Kidney epithelial cell (primary cell): ENCODE measurements at regions not wholly inside any gene's neighbourhood (a gene's known extent, or its start where the extent isn't known, plus 50 kb on each side); places are given as distances from the start of the nearest gene placed in this dataset.
"Not testable (repeated sequence)": the region's sequence is repeated elsewhere in the genome, so short reads cannot be mapped to it uniquely, and the experiment has no call there.

ENCODE experiments used
- DNase-seq: peaks from one replicate; pipeline ENCODE4 v3.0.0-alpha.2; 2010; ENCODE audit warnings: low read depth
- H3K27me3 ChIP-seq: 2 replicates; pipeline ENCODE4 v1.6.0; 2011; ENCODE audit warnings: low read length; ENCODE audit not compliant: control insufficient read depth, insufficient read depth
- H3K36me3 ChIP-seq: 2 replicates; pipeline ENCODE4 v1.5.1; 2011; ENCODE audit warnings: low read length; ENCODE audit not compliant: control insufficient read depth, insufficient read depth
- H3K4me3 ChIP-seq: 2 replicates; pipeline ENCODE4 v1.5.1; 2011; ENCODE audit warnings: low read depth, mild to moderate bottlenecking, control low read depth, low read length
- TF ChIP-seq, protein P1 (sequence below): IDR thresholded peaks from 2 replicates; pipeline ENCODE4 v1.5.1; 2011; ENCODE audit warnings: mild to moderate bottlenecking, moderate library complexity, low read length, control low read depth, inconsistent platforms; ENCODE audit not compliant: insufficient read depth, poor library complexity, severe bottlenecking

GRCh38 chr10:23493711-23494110, 54.8 kb downstream of the OTUD1 start:
- TF ChIP-seq, protein P1, sequence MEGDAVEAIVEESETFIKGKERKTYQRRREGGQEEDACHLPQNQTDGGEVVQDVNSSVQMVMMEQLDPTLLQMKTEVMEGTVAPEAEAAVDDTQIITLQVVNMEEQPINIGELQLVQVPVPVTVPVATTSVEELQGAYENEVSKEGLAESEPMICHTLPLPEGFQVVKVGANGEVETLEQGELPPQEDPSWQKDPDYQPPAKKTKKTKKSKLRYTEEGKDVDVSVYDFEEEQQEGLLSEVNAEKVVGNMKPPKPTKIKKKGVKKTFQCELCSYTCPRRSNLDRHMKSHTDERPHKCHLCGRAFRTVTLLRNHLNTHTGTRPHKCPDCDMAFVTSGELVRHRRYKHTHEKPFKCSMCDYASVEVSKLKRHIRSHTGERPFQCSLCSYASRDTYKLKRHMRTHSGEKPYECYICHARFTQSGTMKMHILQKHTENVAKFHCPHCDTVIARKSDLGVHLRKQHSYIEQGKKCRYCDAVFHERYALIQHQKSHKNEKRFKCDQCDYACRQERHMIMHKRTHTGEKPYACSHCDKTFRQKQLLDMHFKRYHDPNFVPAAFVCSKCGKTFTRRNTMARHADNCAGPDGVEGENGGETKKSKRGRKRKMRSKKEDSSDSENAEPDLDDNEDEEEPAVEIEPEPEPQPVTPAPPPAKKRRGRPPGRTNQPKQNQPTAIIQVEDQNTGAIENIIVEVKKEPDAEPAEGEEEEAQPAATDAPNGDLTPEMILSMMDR: no peak
- Histone ChIP-seq H3K36me3 (no peaks in the 10 kb centered on the region), H3K4me3 (no peak overlapping the region), H3K27me3 (no peaks in the 10 kb centered on the region)
- DNase-seq: no peak

DNA sequence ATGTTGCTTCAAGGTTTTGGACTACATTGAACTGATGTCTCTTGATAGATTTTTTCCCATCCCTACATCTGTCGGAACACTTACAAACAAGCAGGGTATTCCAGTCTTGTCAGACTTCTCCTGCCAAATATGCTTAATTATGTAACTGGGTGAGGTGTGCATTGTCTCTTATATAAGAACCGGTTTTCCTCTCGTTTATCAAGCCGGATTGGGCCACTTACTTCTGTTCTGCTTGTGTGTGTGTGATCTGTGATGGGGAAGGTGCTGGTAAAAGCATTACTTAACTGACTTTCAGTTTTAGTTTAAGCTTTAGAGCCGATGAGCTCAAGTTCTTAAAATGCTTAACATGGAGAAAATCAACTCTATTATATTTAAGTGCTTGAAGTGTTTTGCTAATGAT, 57.9 kb downstream of the OTUD1 start:
- H3K4me3 ChIP-seq: no peak overlapping the region
- H3K27me3 ChIP-seq: no peaks in the 10 kb centered on the region
- no peak for DNase-seq
- TF ChIP-seq, protein P1: no peak
- H3K36me3 ChIP-seq: no peaks in the 10 kb centered on the region

DNA sequence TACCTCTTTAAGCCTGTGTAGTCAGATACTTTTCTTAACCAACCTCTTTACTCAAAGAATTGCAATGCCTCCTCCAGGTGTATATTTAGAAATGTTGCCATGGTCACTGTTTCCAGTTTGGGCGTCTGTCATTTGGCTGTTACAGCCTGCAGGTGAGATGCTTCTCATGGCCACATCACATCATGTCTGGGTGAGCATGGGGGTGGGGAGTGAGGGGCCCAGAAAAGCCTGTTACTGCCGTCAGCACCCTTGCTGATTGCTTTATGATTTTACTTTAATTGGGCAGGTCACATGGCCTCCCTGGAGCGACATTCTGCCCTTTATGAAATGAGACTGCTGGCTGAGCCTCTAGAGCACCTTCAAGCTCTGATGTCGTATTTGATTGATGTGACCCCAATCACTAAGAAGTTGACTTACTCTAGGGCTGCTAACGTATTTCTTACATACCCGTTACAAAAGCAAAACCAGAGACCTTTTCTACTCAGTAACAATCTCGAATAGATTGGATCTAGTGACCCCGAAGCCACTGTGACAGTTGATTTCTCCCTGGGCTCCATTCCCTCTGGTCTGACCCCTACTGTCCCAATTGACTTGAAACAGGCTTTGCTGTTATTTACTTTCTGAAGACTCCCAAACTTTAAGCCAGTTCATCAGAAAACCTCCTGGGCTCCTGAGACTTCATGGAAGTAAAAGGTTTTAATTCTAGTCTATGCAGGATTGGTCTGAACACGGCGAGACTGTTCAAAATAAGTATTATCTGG, 60.7 kb downstream of the OTUD1 start:
- Histone ChIP-seq H3K36me3 (no peaks in the 10 kb centered on the region), H3K27me3 (no peaks in the 10 kb centered on the region), H3K4me3 (no peak overlapping the region)
- TF ChIP-seq, protein P1: no peak
- no peak for DNase-seq

DNA sequence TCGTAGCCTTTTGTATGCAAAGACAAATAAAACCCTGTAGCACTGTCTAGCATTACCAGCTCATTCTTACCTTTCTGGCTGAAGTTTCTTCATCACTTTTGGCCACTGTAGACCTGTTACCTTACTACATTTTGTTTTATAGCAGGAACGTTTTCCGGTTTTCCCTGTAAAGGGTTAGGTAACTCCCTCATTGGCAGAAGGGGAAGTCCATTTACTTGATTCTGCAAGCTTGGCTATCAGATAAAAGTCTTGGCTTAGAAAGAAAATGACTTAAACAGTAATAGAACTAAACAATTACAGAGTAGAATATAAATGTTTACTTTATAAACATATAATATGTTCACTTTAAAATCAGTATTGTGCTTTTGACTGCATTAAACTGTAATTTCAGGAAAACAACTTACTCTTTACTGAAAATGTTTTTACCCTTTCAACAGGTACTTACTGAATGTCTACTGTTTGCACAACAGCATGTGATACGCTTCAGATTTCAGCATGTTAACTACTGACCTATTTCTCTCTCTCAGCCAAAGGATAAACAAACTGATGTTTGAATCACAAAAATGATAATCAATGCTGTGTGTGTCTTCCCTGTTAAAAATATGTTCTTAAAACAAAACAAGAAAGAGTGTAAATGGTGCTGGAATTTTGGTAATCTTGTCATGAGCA, 67.1 kb downstream of the OTUD1 start:
- no peaks in the 10 kb centered on the region for H3K27me3 ChIP-seq

DNA sequence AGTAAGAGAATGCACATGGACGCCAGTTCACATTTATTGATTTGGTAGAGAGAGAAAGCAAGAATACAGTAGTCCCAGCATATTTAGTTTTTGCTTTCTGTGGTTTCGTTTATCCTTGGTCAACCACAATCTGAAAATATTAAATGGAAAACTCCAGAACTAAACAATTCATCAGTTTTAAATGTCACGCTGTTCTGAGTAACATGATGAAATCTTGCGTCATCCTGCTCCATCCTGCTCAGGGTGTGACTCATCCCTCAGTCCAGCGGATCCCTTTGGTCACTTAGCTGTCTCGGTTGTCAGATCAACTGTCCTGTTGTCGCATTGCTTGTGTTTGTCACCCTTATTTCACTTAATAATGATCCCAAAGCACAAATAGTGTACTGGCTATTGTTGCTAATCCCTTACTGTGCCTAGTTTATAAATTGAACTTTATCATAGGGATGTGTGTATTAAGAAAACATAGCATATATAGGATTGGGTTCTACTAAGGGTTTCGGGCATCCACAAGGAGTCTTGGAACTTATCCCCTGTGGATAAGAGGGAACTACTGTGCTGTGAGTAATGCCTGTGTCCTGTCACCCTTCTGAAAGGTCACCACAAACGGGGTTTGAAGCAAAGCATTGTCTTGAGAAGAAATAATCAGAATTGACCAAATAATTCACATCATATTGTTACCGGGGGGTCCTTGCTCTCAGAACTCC, 73.6 kb downstream of the OTUD1 start:
- peak; percentile 43 for DNase-seq
- Histone ChIP-seq H3K36me3 (no peaks in the 10 kb centered on the region), H3K27me3 (no peaks in the 10 kb centered on the region), H3K4me3 (no peak overlapping the region)
- TF ChIP-seq, protein P1: no peak

More for the DNA sequence above, 67.1 kb downstream of the OTUD1 start:
- TF ChIP-seq, protein P1: no peak
- no peak for DNase-seq
- no peaks in the 10 kb centered on the region for H3K36me3 ChIP-seq
- H3K4me3 ChIP-seq: no peak overlapping the region

- not testable (repeated sequence) for H3K27me3 ChIP-seq, H3K36me3 ChIP-seq, H3K4me3 ChIP-seq, DNase-seq
Observed at GRCh38 chr10:23513621-23514020, 74.7 kb downstream of the OTUD1 start.
